ENCODE measurements at regions not wholly inside any gene's neighbourhood (a gene's known extent, or its start where the extent isn't known, plus 50 kb on each side); places are given as distances from the start of the nearest gene placed in this dataset.
"Not testable (repeated sequence)": the region's sequence is repeated elsewhere in the genome, so short reads cannot be mapped to it uniquely, and the experiment has no call there.

GRCh38 chr3:106349191-106349881 lies 480.5 kb upstream of the CBLB start:
- no peak for DNase-seq (ENCODE audit: low read depth)
- TF ChIP-seq CTCF (IDR thresholded peaks at IDR 0.05; ENCODE audit: insufficient read depth, low read length) = no peak

GRCh38 chr3:106355873-106356272 lies 487.1 kb upstream of the CBLB start:
- no peak overlapping the region for H3K4me3 ChIP-seq (ENCODE audit: low read depth, low read length)
- no peak for DNase-seq (ENCODE audit: low read depth)
- no peak for TF ChIP-seq CTCF (IDR thresholded peaks at IDR 0.05; ENCODE audit: insufficient read depth, low read length)

More at GRCh38 chr3:106349191-106349881, 480.5 kb upstream of the CBLB start:
- H3K4me3 ChIP-seq (ENCODE audit: low read depth, low read length) = no peak overlapping the region

GRCh38 chr3:106359692-106360091 lies 490.9 kb upstream of the CBLB start:
- no peak overlapping the region for H3K4me3 ChIP-seq (ENCODE audit: low read depth, low read length)
- DNase-seq (ENCODE audit: low read depth) = no peak
- TF ChIP-seq CTCF (IDR thresholded peaks at IDR 0.05; ENCODE audit: insufficient read depth, low read length) = no peak

- not testable (repeated sequence) for DNase-seq (ENCODE audit: low read depth)
Observed at GRCh38 chr3:106360901-106361300, 492.1 kb upstream of the CBLB start.

GRCh38 chr3:106364477-106364876 lies 495.7 kb upstream of the CBLB start:
- no peak overlapping the region for H3K4me3 ChIP-seq (ENCODE audit: low read depth, low read length)
- no peak for DNase-seq (ENCODE audit: low read depth)
- no peak for TF ChIP-seq CTCF (IDR thresholded peaks at IDR 0.05; ENCODE audit: insufficient read depth, low read length)

More at GRCh38 chr3:106360901-106361300, 492.1 kb upstream of the CBLB start:
- H3K4me3 ChIP-seq (ENCODE audit: low read depth, low read length) = not testable (repeated sequence)

GRCh38 chr3:106365061-106365691 lies 496.4 kb upstream of the CBLB start:
- DNase-seq (ENCODE audit: low read depth) = no peak
- H3K4me3 ChIP-seq (ENCODE audit: low read depth, low read length) = no peak overlapping the region
- TF ChIP-seq CTCF (IDR thresholded peaks at IDR 0.05; ENCODE audit: insufficient read depth, low read length) = no peak

GRCh38 chr3:106366352-106366751 lies 497.5 kb upstream of the CBLB start:
- DNase-seq (ENCODE audit: low read depth) = no peak
- TF ChIP-seq CTCF (IDR thresholded peaks at IDR 0.05; ENCODE audit: insufficient read depth, low read length) = no peak

More at GRCh38 chr3:106366352-106366751, 497.5 kb upstream of the CBLB start:
- H3K4me3 ChIP-seq (ENCODE audit: low read depth, low read length) = no peak overlapping the region
